ENCODE measurements at regions not wholly inside any gene's neighbourhood (a gene's known extent, or its start where the extent isn't known, plus 50 kb on each side); places are given as distances from the start of the nearest gene placed in this dataset.

GRCh38 chr3:177906578-177907229 lies 629.5 kb upstream of the KCNMB2 start:
- intact Hi-C loops (cut with micrococcal nuclease; ENCODE audit: unreplicated experiment): no loop called here

More at GRCh38 chr3:177906578-177907229, 629.5 kb upstream of the KCNMB2 start:
- Histone ChIP-seq H3K4me1 (ENCODE audit: insufficient read depth, low read length) (no peaks in the 10 kb centered on the region), H3K4me3 (replicated peaks in 1 of 3; ENCODE audit: insufficient read depth in 1 of 3, low read depth in 2 of 3, low read length in 3 of 3) (no peak overlapping the region), H3K27ac (ENCODE audit: extremely low read length, insufficient read depth, low read length) (no peak overlapping the region), H3K9ac (ENCODE audit: insufficient read depth, low read depth, low read length) (no peak overlapping the region), H3K36me3 (replicated peaks in 1 of 2; ENCODE audit: control insufficient read depth in 1 of 2, insufficient read depth in 2 of 2, low read length in 2 of 2) (no peaks in the 10 kb centered on the region), H3K4me2 (ENCODE audit: low read depth, low read length) (no peak overlapping the region), H4K20me1 (ENCODE audit: insufficient read depth, low read length) (no peaks in the 10 kb centered on the region), H3K27me3 (ENCODE audit: control insufficient read depth in 1 of 2, insufficient read depth in 2 of 2, low read length in 2 of 2) (no peaks in the 10 kb centered on the region), H3K9me3 (ENCODE audit: low read length) (no peaks in the 10 kb centered on the region), H3K79me2 (ENCODE audit: insufficient read depth, low read length) (no peaks in the 10 kb centered on the region), H2AFZ (ENCODE audit: low read length) (no peak overlapping the region)
- POLR2A ChIA-PET: no interaction called here
- 16% methylated on average over 5 of the region's 5 CpGs for WGBS (ENCODE audit: low lambda C conversion rate)
- no TSS peak for BruUV-seq (replicated peaks)
- in situ Hi-C loops (cut with HindIII; ENCODE audit: extremely low pct_ligation_motif_present, low pct_unique_long_range_greater_than_20kb): no loop called here
- CTCF ChIA-PET (ENCODE audit: low intra/inter-chr PET ratio, low total read pairs): no interaction called here
- TF ChIP-seq BATF2 (CRISPR knock-in tag; IDR thresholded peaks at IDR 0.05) (no peak), HNF1B (CRISPR knock-in tag; IDR thresholded peaks at IDR 0.05) (no peak), NFE2L2 (IDR thresholded peaks at IDR 0.05; ENCODE audit: low read length) (no peak), NFYC (CRISPR knock-in tag; IDR thresholded peaks at IDR 0.05) (no peak), RAD21 (CRISPR knock-in tag; IDR thresholded peaks at IDR 0.05) (no peak), ARID3A (IDR thresholded peaks at IDR 0.05; ENCODE audit: low read depth, low read length) (no peak), ZNF136 (CRISPR knock-in tag; IDR thresholded peaks at IDR 0.05; ENCODE audit: low read depth) (no peak), TBX2 (CRISPR knock-in tag; IDR thresholded peaks at IDR 0.05; ENCODE audit: borderline replicate concordance) (no peak), MAFK (conservative IDR thresholded peaks at IDR 0.05 in 1 of 2, IDR thresholded peaks at IDR 0.05 in 1 of 2; ENCODE audit: low read length in 2 of 2) (no peak), ZNF333 (CRISPR knock-in tag; IDR thresholded peaks at IDR 0.05; ENCODE audit: borderline replicate concordance) (no peak), ZBED4 (CRISPR knock-in tag; IDR thresholded peaks at IDR 0.05; ENCODE audit: borderline replicate concordance) (no peak)
- ATAC-seq (no peak), FAIRE-seq (no peak), DNase-seq (ENCODE audit: low spot score) (no peak)
